Activated T-helper 1 cell treated with Interleukin-2 at 50 U/mL for 16 hours (primary cell): ENCODE measurements at regions not wholly inside any gene's neighbourhood (a gene's known extent, or its start where the extent isn't known, plus 50 kb on each side); places are given as distances from the start of the nearest gene placed in this dataset.

ENCODE experiments used
- DNase-seq: peaks from one replicate; pipeline ENCODE4 v3.0.0-alpha.2; 2020; ENCODE audit warnings: low read depth

DNA sequence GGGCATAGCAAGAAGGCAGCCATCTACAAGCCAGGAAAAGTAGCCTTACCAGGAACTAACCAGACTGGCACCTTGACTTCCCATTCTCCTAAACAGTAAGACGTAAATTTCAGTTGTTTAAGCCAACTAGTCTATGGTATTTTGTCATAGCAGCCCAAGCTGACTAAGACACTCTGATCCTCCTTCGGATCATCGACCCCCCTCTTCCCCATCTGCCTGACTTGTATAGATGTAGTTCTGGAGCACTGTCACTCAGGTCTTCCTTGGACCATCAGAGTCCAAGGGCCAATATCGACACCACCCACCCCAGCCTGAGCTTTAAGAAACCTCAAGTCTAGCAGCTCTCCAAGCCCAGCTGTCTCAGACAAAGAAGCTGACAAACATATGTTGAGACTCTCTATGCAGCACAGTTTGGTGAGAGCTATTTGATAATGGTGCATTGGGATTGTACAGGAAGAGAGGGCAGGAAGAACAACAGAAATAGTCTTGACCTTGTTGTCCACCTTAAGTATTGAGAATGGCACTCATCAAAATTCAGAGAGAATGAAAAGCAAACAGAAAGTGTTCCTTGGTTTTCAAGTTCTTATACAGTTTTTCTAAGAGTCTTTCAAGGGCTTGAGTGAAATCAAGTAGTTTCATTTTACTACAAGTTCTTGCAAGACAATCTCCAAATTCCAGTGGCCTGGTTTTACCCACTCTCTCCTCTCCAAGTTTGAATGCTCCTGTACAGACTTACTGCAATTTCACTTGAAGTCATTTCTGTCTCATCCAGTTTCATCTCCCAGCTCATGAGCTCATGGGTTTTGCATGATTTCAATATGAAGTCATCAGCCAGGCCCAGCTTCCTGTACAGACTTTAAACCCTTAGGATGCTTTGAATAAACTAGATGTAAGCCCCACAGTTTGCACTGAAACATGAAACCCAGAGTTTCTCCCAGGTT, 122.3 kb upstream of the RAI14 start:
- DNase-seq: no peak

GRCh38 chr5:34534523-34535103, 121.5 kb upstream of the RAI14 start:
- no peak for DNase-seq

GRCh38 chr5:34535433-34535832, 120.7 kb upstream of the RAI14 start:
- DNase-seq: no peak

DNA sequence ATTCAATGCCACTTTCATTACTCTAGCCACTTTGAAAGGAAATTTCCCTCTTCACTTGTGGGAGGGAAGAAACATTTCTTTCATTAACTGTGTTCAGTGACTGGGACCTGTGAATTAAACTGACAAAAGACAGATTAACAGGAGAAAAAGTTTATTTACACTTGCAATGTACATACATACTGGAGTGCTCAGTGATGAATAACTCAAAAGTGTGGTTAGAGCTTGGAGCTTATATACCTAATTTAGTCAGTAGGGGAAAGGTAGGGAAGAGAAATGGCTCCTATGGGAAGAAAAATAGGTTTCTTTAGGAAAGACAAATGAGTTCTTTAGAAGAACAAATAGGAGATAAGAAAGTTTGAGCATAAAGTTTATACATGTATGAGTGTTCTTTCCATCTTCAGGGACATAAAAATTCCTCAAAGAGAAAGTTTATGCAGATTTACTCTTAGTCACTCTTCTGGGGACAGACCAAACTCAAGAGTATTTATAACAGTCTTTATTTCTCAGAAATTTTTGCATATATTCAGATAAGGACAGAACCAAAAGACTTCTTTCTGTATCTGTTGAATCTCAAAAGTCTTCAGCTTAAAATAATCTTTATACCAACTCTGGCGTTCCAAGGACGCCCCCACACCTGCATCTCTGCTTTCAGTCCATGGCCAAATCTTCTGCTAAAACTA, 120.0 kb upstream of the RAI14 start:
- no peak for DNase-seq

DNA sequence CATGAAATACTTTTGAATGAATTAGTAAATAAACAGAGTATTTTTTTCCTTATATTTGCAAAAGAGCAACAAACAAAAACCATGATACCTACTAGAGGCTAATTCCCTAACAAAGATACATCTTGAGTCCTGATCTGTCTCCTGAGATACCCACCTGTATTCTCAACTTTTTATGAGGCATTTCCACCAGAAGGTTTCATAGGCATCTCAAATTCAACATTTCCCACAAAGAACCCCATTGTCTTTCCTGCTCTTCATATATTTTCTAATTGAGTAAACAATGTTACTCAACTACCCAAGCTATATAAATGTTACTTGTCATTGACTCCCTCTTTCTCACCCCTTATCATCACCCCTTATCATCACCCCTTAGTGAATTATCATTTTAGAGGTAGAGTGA, 119.4 kb upstream of the RAI14 start:
- DNase-seq: no peak

DNA sequence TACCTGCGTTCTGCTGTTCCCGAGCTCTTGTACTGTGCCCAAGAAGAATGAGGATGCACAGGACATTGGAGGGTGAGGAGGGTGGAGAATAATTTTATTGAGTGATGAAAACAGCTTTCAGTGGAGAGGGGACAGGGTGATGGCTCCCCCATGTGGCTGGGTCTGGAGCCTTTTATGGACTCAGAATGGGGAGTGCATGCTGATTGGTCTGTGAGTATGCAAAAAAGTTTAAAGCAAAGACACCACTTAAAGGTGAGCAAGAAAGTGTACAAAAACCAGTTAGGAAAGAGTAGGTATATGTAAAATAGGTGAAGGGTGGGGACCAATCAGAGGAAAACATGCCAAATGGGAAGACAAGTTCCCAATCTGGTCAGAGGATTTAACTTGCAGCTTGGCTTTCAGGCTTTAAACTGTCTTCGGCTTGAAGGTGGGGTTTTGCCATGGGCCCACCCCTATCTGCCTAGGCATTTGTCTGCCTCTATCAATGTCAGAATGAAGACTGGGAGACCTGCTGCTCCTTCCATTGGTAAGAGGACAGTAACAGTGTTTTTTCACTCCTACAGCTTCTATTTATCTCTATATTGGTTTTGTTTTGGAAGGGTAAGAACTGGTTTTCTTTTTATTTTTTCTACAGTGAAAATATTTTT, 118.0 kb upstream of the RAI14 start:
- no peak for DNase-seq

DNA sequence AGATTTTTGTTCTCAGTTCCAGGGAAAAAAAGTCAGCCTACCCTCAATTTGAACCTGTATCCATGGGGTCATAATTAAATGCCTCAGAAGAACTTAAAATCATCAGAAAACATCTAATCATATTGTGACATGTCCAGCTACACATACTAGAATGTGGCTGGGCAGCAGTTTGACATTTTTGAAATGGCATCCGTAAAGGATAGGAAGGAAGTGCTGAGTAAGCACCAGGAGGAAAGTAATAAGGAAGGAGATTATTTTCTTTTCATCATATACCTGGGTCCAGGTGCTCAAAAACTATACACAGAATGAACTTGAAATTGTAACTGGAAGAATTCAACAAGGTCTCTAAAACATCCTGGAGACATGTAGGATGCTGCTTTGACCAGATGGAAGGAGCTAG, 116.9 kb upstream of the RAI14 start:
- DNase-seq: no peak

DNA sequence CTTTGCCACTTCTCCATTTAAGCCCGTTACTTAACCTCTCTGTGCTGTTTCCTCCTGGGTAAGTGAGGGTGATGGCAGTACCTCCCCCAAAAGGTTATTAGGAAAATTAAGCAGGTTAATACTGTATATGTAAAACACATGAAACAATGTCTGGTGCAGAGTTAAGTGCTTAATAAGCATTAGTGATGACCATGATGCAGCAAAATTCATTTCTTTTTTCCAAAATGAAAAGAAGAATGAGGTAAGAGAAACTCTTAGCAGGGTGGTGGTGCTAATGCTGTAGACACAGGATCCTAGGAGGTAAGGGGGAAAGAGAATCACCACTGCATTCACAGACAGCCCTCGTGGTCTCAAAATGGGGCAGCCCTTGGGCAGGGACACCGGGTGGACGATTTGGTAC, 115.1 kb upstream of the RAI14 start:
- no peak for DNase-seq

GRCh38 chr5:34542818-34543217, 113.3 kb upstream of the RAI14 start:
- DNase-seq: no peak

GRCh38 chr5:34543687-34544086, 112.4 kb upstream of the RAI14 start:
- no peak for DNase-seq

GRCh38 chr5:34544403-34544802, 111.7 kb upstream of the RAI14 start:
- DNase-seq: no peak

DNA sequence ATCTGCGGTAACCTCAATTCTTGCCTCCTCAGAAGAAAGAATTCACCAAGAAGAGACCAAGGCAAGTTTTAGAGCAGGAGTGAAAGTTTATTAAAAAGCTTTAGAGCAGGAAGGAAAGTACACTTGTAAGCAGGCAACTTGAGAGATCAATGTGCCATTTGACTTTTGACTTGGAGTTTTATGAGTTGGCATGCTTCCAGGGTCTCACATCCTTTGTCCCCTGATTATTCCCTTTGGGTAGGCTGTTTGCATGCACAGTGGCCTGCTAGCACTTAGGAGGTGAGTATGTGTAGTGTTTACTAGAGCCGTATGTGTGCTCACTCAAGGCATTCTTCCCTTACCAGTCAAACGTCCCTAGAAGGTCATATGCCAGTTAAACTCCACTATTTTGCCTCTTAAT, 111.0 kb upstream of the RAI14 start:
- no peak for DNase-seq

- DNase-seq: no peak
Measured at GRCh38 chr5:34545626-34546025, 110.5 kb upstream of the RAI14 start.

- DNase-seq: no peak
Measured at GRCh38 chr5:34547300-34548085, 108.6 kb upstream of the RAI14 start.

DNA sequence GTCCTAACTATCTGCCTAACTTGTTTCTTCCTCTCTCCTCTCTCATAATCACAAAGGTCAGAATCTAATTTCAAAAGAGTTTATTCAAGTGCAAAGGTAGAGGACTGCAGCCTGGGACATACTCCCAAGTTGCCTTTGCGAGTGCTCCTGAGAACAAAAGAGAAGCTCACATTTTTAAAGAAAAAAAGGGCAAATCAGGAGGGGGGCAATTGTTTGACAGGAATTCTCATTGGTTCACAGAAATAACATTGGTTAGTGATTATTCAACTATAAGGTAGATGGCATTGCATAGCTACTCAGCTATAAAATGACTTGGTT, 108.1 kb upstream of the RAI14 start:
- no peak for DNase-seq

DNA sequence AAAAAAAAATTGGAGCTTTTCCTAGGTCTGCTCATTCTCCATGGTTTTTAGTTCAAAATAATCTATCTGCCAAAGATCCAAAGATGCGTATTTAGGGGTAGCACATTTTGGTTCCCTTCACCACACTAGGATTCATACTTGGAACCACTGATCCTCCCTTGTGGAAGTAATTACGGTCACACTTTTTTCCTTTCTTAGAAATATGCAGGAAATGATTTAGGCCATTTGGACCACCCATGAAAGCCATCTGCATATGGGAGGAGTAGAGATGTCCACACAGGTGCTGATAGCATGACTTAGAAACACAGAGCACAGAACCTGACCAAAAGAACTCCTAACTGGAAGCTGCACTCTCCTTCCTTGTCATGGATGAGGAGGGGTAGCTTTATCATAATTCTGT, 105.9 kb upstream of the RAI14 start:
- no peak for DNase-seq

- DNase-seq: no peak
Measured at GRCh38 chr5:34550964-34551363, 105.2 kb upstream of the RAI14 start.

DNA sequence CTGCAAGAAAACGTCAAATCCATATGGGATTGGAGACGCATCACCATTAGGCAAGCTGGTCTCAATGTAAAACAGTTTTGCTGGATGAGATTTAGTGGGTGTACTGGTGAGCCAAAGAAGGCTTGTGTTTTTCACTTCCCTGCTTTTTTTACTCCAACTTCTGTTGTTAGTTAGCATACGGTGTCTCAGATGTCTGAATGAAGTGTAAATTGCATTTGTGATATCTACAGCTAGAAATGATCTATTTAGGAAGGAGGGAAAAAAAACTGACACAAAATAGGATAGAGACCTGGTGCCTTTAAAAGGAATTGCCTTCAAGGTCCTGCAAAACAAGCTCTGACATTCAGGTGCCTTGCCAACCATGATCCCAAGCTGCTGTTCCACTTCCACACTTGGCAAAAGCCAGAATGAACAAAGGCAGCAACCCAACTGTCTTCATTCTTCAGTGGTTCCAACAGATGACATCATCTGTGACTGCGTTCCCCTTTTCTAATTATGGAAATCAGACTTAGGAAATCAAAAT, 104.2 kb upstream of the RAI14 start:
- DNase-seq: no peak

DNA sequence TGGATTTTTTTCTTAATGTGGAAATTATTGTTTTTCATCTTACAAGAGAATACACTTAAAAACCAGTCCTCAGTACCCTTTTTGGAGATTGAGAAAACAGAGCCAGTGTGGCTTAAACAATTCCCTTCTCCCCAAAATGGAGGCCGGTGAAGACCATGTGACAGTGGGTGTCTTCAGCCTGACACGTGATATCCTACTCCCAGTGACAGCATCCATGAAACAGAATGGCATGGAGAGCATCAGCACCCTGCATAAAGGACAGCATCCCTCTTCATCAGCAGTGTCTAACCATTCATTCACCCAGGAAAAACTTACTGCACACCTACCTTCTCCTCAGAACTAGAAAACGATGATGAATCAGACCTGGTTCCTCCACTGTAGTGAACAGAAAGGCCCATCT, 103.4 kb upstream of the RAI14 start:
- DNase-seq: no peak

DNA sequence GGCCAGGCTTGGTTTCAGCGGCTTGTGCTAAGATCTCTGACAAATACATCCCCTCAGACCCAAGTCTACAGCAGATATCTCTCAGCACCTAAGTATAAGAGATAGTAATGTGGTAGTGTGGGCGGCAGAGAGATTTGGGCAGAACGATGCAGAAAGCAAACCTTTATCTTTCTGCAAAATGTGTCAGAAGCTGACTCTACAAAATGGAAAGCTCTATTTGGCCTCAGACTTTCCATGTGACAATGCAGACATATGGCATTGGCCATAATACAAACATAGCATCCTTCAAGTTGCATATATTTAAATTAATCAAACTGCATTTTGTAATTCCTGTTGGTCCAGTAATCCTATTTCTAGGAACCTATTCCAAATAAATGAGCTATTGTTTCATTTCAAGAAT, 102.5 kb upstream of the RAI14 start:
- no peak for DNase-seq

GRCh38 chr5:34554641-34555040, 101.5 kb upstream of the RAI14 start:
- no peak for DNase-seq
